Natural killer cell (primary cell): ENCODE measurements at regions not wholly inside any gene's neighbourhood (a gene's known extent, or its start where the extent isn't known, plus 50 kb on each side); places are given as distances from the start of the nearest gene placed in this dataset.

Source experiments
- ATAC-seq, 3 donors: fragments of 150-1000 bp in 2 of 3; fragments of 200-7000 bp in 1 of 3; cut with Tn5 transposase; 1 replicate in 1 of 3; 2 replicates in 2 of 3; pipeline ENCODE4 v1.10.0; 2021; ENCODE audit warnings: mild to moderate bottlenecking in 2 of 3, moderate library complexity in 2 of 3
- DNase-seq, 2 donors: peaks; one replicate each; pipeline versions ENCODE4 v3.0.0 to v3.0.0-alpha.2; 2013 to 2021; ENCODE audit warnings: mixed read lengths in 1 of 2
- H3K27ac ChIP-seq: one replicate; pipeline ENCODE4 v1.5.1; 2013; ENCODE audit warnings: mild to moderate bottlenecking, low read length
- H3K27me3 ChIP-seq: one replicate; pipeline ENCODE4 v1.6.1; 2013; ENCODE audit warnings: low read length; ENCODE audit not compliant: control insufficient read depth, insufficient read depth
- H3K36me3 ChIP-seq: one replicate; pipeline ENCODE4 v1.6.1; 2013; ENCODE audit warnings: low read length; ENCODE audit not compliant: control insufficient read depth, insufficient read depth
- H3K4me1 ChIP-seq: one replicate; pipeline ENCODE4 v1.6.1; 2013; ENCODE audit warnings: low read length; ENCODE audit not compliant: control insufficient read depth, insufficient read depth
- H3K4me3 ChIP-seq: one replicate; pipeline ENCODE4 v1.5.1; 2013; ENCODE audit warnings: low read length
- H3K9me3 ChIP-seq: one replicate; pipeline ENCODE4 v1.6.1; 2013; ENCODE audit warnings: low read length; ENCODE audit not compliant: control insufficient read depth, insufficient read depth
- H3K27ac Mint-ChIP-seq, 2 donors: one replicate each; pipeline ENCODE4 v1.8.0; 2022; ENCODE audit warnings: mild to moderate bottlenecking in 2 of 2, mixed read lengths in 2 of 2, moderate library complexity in 1 of 2
- H3K27me3 Mint-ChIP-seq, 2 donors: one replicate each; pipeline ENCODE4 v1.8.0; 2022; ENCODE audit warnings: low read depth in 2 of 2, mixed read lengths in 2 of 2
- H3K36me3 Mint-ChIP-seq: one replicate; pipeline ENCODE4 v1.8.0; 2022; ENCODE audit warnings: mixed read lengths
- H3K4me1 Mint-ChIP-seq, 2 donors: one replicate each; pipeline ENCODE4 v1.8.0; 2022; ENCODE audit warnings: mixed read lengths in 2 of 2
- H3K4me3 Mint-ChIP-seq: one replicate; pipeline ENCODE4 v1.8.0; 2022; ENCODE audit warnings: mild to moderate bottlenecking, moderate library complexity, mixed read lengths
- H3K9me3 Mint-ChIP-seq, 2 donors: one replicate each; pipeline ENCODE4 v1.8.0; 2022; ENCODE audit warnings: mixed read lengths in 2 of 2
- WGBS: methylation state at CpG from one replicate; pipeline ENCODE4 v1.1.7; 2013; ENCODE audit warnings: missing lambda C conversion rate; ENCODE audit not compliant: insufficient coverage; 5-methylcytosine and 5-hydroxymethylcytosine counted together
- intact Hi-C: fragments of 100-400 bp; cut with micrococcal nuclease; formaldehyde crosslinking; loops from one replicate; pipeline ENCODE4 v1.14.2; 2022
- TF ChIP-seq, protein P1 (sequence below): fragments of 200-600 bp; IDR thresholded peaks from one replicate; pipeline ENCODE4 v1.8.0; 2022; ENCODE audit warnings: antibody characterized with exemption

DNA sequence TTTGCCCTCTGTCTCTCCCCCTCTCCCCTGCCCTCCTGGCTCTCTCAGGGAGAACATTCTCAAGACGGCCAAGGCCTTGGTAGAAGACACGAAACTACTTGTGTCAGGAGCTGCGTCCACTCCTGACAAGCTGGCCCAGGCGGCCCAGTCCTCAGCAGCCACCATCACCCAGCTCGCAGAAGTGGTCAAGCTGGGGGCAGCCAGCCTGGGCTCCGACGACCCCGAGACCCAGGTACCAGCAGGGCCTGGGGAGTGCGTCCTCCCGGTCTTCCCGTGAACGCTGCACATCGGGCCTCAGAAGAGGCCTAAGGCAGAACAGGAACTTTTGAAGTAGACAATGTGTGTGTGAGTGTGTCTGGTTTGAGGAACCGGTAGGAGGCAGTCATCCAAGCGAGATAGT, 245.4 kb upstream of the TPM1 start:
- Histone ChIP-seq H3K36me3 (no peaks in the 10 kb centered on the region), H3K27me3 (no peaks in the 10 kb centered on the region), H3K4me1 (no peaks in the 10 kb centered on the region), H3K27ac (no peak overlapping the region), H3K4me3 (no peak overlapping the region), H3K9me3 (no peaks in the 10 kb centered on the region)
- DNase-seq (no peak), ATAC-seq (no peak)
- intact Hi-C loops, result no loop called here
- H3K4me1 Mint-ChIP-seq, result no peaks in the 10 kb centered on the region
- H3K36me3 Mint-ChIP-seq, result no peaks in the 10 kb centered on the region
- TF ChIP-seq, protein P1, sequence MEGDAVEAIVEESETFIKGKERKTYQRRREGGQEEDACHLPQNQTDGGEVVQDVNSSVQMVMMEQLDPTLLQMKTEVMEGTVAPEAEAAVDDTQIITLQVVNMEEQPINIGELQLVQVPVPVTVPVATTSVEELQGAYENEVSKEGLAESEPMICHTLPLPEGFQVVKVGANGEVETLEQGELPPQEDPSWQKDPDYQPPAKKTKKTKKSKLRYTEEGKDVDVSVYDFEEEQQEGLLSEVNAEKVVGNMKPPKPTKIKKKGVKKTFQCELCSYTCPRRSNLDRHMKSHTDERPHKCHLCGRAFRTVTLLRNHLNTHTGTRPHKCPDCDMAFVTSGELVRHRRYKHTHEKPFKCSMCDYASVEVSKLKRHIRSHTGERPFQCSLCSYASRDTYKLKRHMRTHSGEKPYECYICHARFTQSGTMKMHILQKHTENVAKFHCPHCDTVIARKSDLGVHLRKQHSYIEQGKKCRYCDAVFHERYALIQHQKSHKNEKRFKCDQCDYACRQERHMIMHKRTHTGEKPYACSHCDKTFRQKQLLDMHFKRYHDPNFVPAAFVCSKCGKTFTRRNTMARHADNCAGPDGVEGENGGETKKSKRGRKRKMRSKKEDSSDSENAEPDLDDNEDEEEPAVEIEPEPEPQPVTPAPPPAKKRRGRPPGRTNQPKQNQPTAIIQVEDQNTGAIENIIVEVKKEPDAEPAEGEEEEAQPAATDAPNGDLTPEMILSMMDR, result no peak
- WGBS, result 90% methylated on average over 15 of the region's 15 CpGs
- H3K27ac Mint-ChIP-seq, result no peak overlapping the region
- H3K9me3 Mint-ChIP-seq, result no peaks in the 10 kb centered on the region
- peaks cover 0 to 2% of the 10 kb centered on the region in 2 donors for H3K27me3 Mint-ChIP-seq
- no peak overlapping the region for H3K4me3 Mint-ChIP-seq

DNA sequence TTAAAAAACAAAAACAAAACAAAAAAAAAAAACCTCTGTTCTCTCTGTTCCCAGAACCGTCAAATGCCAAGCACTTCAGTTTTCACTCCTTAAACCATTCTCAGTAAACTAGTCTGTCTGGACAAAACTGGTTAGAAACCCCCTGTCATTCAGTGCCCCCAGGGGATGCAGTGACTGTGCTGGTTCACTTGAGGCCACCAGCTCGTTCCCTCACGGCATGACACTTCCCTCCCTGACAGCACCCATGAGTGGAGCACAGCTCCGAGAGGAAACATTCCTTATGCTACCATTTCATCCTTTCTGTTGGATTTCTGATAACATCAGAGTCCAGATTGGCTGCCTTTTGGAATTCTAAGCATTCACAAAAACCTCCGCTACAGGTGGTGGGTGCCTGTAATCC, 244.0 kb upstream of the TPM1 start:
- Mint-ChIP-seq H3K27me3 (peaks cover 0 to 2% of the 10 kb centered on the region in 2 donors), H3K27ac (no peak overlapping the region), H3K9me3 (no peaks in the 10 kb centered on the region), H3K36me3 (no peaks in the 10 kb centered on the region), H3K4me3 (no peak overlapping the region), H3K4me1 (no peaks in the 10 kb centered on the region)
- Histone ChIP-seq H3K4me1 (no peaks in the 10 kb centered on the region), H3K4me3 (no peak overlapping the region), H3K36me3 (no peaks in the 10 kb centered on the region), H3K27me3 (no peaks in the 10 kb centered on the region), H3K9me3 (no peaks in the 10 kb centered on the region), H3K27ac (no peak overlapping the region)
- intact Hi-C loops, result no loop called here
- 83% methylated on average over 5 of the region's 5 CpGs for WGBS
- ATAC-seq (no peak), DNase-seq (no peak)
- TF ChIP-seq, protein P1, result no peak

DNA sequence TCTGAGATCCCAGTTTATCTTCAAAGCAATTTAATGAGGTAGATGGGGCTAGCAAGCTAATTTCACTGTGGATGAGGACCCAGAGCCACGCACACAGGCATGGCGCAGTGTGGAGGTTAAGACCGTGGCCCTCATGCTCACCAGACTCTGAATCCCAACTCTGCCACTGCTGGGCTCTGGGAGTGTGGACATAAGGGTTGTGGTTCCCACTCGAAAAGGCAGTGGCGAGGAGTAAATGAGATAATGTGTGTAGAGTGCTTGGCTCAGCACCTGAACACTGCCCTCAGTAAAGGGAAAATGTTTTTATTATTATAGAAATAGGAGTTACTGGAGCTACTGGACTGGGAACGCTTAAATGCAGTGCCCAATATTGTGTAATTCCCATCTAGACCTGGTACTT, 243.5 kb upstream of the TPM1 start:
- Histone ChIP-seq H3K9me3 (no peaks in the 10 kb centered on the region), H3K4me3 (no peak overlapping the region), H3K4me1 (no peaks in the 10 kb centered on the region), H3K36me3 (no peaks in the 10 kb centered on the region), H3K27me3 (no peaks in the 10 kb centered on the region), H3K27ac (no peak overlapping the region)
- TF ChIP-seq, protein P1, result no peak
- H3K9me3 Mint-ChIP-seq, result no peaks in the 10 kb centered on the region
- intact Hi-C loops, result no loop called here
- DNase-seq (no peak), ATAC-seq (no peak)
- peaks cover 0 to 2% of the 10 kb centered on the region in 2 donors for H3K27me3 Mint-ChIP-seq
- no peaks in the 10 kb centered on the region for H3K36me3 Mint-ChIP-seq
- no peak overlapping the region for H3K27ac Mint-ChIP-seq
- H3K4me3 Mint-ChIP-seq, result no peak overlapping the region
- no peaks in the 10 kb centered on the region for H3K4me1 Mint-ChIP-seq
- 91% methylated on average over 6 of the region's 6 CpGs for WGBS

DNA sequence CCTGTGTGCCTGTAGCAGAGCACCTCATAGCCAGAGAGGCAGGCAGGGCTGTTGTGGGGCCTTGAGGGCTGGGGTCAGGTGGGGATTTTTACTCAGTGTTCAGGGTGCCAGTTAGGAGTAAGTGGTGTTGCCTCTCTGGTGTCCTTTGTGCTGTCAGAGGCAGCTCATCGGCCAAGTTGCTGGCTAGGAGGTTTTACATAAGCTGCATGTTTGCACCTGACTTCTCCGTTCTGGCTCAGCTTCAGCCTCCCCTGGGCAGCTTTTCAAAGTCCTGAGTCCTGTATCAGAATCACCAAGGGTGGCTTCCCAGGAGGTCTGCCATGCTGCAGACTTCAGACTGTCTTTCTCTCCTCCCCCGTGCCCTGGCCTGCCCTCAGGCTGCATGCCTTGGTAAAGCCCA, 242.6 kb upstream of the TPM1 start:
- intact Hi-C loops, result no loop called here
- no peak overlapping the region for H3K4me3 Mint-ChIP-seq
- Histone ChIP-seq H3K4me3 (no peak overlapping the region), H3K4me1 (no peaks in the 10 kb centered on the region), H3K27ac (no peak overlapping the region), H3K9me3 (no peaks in the 10 kb centered on the region), H3K27me3 (no peaks in the 10 kb centered on the region), H3K36me3 (no peaks in the 10 kb centered on the region)
- whole genome bisulfite sequencing, result 90% methylated on average over 3 of the region's 3 CpGs
- H3K4me1 Mint-ChIP-seq, result no peaks in the 10 kb centered on the region
- no peaks in the 10 kb centered on the region for H3K36me3 Mint-ChIP-seq
- H3K27ac Mint-ChIP-seq, result no peak overlapping the region
- H3K9me3 Mint-ChIP-seq, result no peaks in the 10 kb centered on the region
- no peaks in the 10 kb centered on the region for H3K27me3 Mint-ChIP-seq
- TF ChIP-seq, protein P1, result no peak
- no peak for DNase-seq
- ATAC-seq, result no peak
